Small intestine (tissue), 7 donors: ENCODE measurements at regions not wholly inside any gene's neighbourhood (a gene's known extent, or its start where the extent isn't known, plus 50 kb on each side); places are given as distances from the start of the nearest gene placed in this dataset.
"Not testable (repeated sequence)": the region's sequence is repeated elsewhere in the genome, so short reads cannot be mapped to it uniquely, and the experiment has no call there.

Source experiments
- DNase-seq, 2 donors: peaks; one replicate each; pipeline versions ENCODE4 v3.0.0 to v3.0.0-alpha.2; 2013
- FAIRE-seq: peaks from 2 replicates; lab custom pipeline; 2012; peaks lifted over from hg19 to GRCh38; lab: Jason Lieb, UNC
- H3K27ac ChIP-seq, 3 donors: one replicate each; pipeline ENCODE4 v1.5.1; 2013; ENCODE audit warnings: low read length in 2 of 3, mild to moderate bottlenecking in 2 of 3, control low read depth in 1 of 3, inconsistent platforms in 1 of 3, low read depth in 1 of 3, moderate library complexity in 1 of 3
- H3K27me3 ChIP-seq, 3 donors: one replicate each; pipeline ENCODE4 v1.6.1; 2013; ENCODE audit warnings: low read length in 3 of 3, inconsistent platforms in 1 of 3; ENCODE audit not compliant: control insufficient read depth in 3 of 3, insufficient read depth in 3 of 3
- H3K36me3 ChIP-seq, 3 donors: one replicate each; pipeline ENCODE4 v1.6.1; 2013; ENCODE audit warnings: low read length in 3 of 3, inconsistent platforms in 1 of 3, low read depth in 1 of 3, mild to moderate bottlenecking in 1 of 3, moderate library complexity in 1 of 3; ENCODE audit not compliant: control insufficient read depth in 3 of 3, insufficient read depth in 2 of 3
- H3K4me1 ChIP-seq, 3 donors: one replicate each; pipeline ENCODE4 v1.6.1; 2013; ENCODE audit warnings: low read length in 2 of 3, inconsistent platforms in 1 of 3, low read depth in 1 of 3, mild to moderate bottlenecking in 1 of 3, moderate library complexity in 1 of 3; ENCODE audit not compliant: control insufficient read depth in 3 of 3, insufficient read depth in 2 of 3
- H3K4me3 ChIP-seq, 3 donors: one replicate each; pipeline ENCODE4 v1.5.1; 2013; ENCODE audit warnings: low read length in 3 of 3, control low read depth in 1 of 3, inconsistent platforms in 1 of 3, low read depth in 1 of 3, mild to moderate bottlenecking in 1 of 3, moderate library complexity in 1 of 3
- H3K9me3 ChIP-seq, 2 donors: one replicate each; pipeline ENCODE4 v1.6.1; 2013; ENCODE audit warnings: low read depth in 1 of 2, low read length in 1 of 2; ENCODE audit not compliant: control insufficient read depth in 2 of 2, insufficient read depth in 1 of 2
- WGBS, 3 donors: extraction: QIAGEN DNeasy Blood & Tissue Kit; methylation state at CpG; one replicate each; pipeline ENCODE4 v1.1.7; 2013; 5-methylcytosine and 5-hydroxymethylcytosine counted together
- donor health status: healthy with polysubstance abuse.
- donor health status: control.
- donor health status: control.
- donor health status: Bipolar disorder and iron deficiency.
- donor health status: healthy.

DNA sequence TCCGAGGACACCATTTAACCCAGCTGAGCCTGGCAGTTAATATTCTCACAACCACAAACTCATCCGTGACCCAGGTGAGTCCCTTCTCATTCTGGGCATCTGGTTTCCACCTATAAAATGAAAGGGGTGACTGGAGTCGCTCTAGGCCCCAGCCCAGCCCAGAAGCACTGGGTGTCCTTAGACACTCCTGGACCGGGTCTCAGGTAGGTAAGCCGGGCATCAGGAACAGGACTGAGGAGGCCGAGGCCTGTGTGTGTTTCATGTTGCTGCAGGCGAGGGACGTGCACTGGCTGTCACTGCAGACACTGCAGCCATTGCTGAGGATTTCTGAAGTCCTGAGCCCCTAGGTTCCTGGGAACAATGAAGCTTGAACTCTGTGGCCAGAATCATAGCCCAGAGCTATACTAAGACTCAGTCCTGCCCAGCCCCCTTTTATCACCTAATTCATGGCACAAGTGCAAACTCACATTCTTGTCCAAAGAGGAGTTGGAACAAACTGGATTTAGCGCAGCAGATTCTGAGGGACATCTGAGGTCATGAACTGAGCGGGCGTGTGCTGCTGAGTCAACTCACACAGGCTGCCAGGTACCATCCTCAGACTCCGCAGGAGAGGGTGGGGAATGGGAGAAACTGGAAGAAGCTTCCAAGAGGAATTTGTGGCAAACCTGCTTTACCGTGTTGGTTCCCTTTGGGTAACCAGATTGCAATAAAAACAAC lies 184.9 kb downstream of the FAM43A start:
- peaks cover 0 to 6% of the 10 kb centered on the region in 2 donors for H3K9me3 ChIP-seq
- no peaks in the 10 kb centered on the region for H3K36me3 ChIP-seq
- 60 to 76% (median 63%) methylated on average over 13 of the region's 13 CpGs for WGBS, 3 donors
- DNase-seq (peak; percentile 54 to 57), FAIRE-seq (no peak)
- no peaks in the 10 kb centered on the region for H3K27me3 ChIP-seq
- H3K4me3 ChIP-seq, result no peak overlapping the region
- peaks cover 0 to 28% (median 4%) of the 10 kb centered on the region in 3 donors for H3K4me1 ChIP-seq
- H3K27ac ChIP-seq, result peak overlapping the region in 1 of 3 donors; percentile 22

DNA sequence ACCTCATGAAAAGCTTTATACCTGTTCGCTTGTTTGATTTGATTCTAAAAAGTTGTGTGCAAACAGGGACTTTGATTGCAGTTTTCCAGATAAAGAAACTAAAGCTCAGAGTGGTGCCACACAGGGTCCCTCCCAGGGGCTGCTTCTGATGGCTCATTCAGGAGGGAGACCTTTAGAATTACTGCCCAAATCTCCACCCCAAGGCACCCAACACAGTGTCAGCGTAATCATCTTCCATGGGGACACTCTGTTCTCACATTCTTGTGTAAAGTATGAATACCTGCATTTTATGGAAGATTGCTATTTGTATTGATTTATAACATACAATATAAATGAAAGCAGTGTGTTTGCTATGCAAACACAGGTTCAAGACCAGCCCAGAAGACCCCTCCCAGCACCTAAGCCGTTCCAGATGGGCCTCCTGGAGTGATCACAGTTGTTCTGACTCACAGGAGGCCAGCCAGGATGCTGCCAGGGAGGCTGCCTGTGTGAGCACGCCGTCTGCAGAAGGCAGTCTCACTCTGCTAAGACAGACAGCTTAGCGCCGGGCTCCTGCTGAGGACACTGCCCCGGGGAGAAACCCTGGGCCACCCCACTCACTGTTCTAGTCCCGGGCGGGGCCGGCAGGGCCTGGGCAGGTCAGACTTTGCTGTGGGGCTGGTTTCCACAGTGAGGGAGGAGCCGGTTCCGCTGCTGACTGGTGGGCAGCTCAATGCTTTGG lies 185.6 kb downstream of the FAM43A start:
- WGBS, 3 donors, result 11 to 35% (median 19%) methylated on average over 13 of the region's 13 CpGs
- Histone ChIP-seq H3K36me3 (no peaks in the 10 kb centered on the region), H3K9me3 (peaks cover 0 to 6% of the 10 kb centered on the region in 2 donors), H3K4me3 (no peak overlapping the region), H3K27ac (peak overlapping the region in 2 of 3 donors; percentile 9 to 77), H3K27me3 (no peaks in the 10 kb centered on the region), H3K4me1 (peaks cover 0 to 28% (median 4%) of the 10 kb centered on the region in 3 donors)
- DNase-seq (peak; percentile 73 to 81), FAIRE-seq (no peak)

DNA sequence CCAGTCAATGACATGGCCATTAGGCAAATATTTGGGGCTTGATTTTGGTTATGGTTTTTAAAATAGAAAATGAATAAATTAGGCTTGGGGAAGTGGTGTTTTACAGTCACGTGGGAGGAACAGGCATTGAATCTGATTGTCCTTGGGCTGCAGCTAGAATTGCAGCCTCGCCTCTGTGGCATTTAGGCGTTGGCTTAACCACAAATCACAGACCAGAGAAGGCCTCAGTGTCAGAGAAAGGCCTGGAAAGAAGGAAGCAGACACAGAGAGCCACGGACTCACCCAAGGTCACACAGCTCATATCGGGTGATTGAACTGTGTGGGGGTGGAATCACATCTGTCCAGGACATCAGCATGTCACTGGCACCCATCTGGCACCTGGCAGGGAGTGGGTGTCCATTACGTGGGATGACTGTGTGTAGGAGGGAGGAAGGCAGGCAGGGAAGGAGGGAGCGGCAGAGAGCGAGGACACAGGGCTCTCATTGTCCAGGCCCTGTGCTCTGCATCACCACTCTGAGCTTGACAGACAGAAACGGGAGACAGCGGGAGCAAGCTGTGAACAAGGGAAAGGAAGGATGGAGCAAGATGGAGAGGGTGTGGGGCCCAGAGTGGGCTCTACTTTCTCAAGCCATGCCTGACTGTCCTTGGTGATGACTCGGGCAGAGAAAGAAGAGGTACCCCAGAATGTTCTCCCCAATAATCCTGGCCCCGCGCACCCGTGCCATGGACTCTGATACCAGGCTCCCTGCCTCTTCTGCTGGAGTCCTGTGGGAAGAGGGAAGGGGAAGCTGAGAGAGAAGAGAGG lies 186.4 kb downstream of the FAM43A start:
- H3K9me3 ChIP-seq, result peaks cover 0 to 6% of the 10 kb centered on the region in 2 donors
- peaks cover 0 to 26% (median 2%) of the 10 kb centered on the region in 3 donors for H3K4me1 ChIP-seq
- DNase-seq (peak in 1 of 2 donors; percentile 68), FAIRE-seq (no peak)
- H3K27me3 ChIP-seq, result no peaks in the 10 kb centered on the region
- H3K27ac ChIP-seq, result peak overlapping the region in 2 of 3 donors; percentile 9 to 77
- 27 to 61% (median 52%) methylated on average over 14 of the region's 14 CpGs for WGBS, 3 donors
- no peak overlapping the region for H3K4me3 ChIP-seq
- H3K36me3 ChIP-seq, result no peaks in the 10 kb centered on the region

DNA sequence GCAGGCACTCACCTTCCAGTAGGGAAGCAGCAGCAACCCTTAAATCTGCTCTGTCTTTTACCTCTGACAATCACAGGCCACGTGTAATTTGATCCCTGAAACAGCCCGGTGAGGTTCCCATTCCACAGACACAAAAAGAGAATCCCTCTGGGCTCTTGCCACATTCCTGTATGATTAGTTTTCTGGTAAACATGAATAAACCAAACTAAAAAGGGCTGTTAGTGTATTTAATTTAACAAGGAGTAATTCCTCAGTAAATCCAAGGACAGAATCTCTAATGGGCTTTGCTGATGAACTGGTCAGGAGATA lies 186.9 kb downstream of the FAM43A start:
- no peak for DNase-seq
- peaks cover 0 to 20% (median 2%) of the 10 kb centered on the region in 3 donors for H3K4me1 ChIP-seq
- no peak for FAIRE-seq
- no peaks in the 10 kb centered on the region for H3K36me3 ChIP-seq
- 35 to 38% (median 36%) methylated on average over 2 of the region's 2 CpGs for WGBS, 3 donors
- no peak overlapping the region for H3K4me3 ChIP-seq
- peak overlapping the region in 1 of 3 donors; percentile 77 for H3K27ac ChIP-seq
- no peaks in the 10 kb centered on the region for H3K27me3 ChIP-seq
- H3K9me3 ChIP-seq, result peaks cover 0 to 6% of the 10 kb centered on the region in 2 donors

DNA sequence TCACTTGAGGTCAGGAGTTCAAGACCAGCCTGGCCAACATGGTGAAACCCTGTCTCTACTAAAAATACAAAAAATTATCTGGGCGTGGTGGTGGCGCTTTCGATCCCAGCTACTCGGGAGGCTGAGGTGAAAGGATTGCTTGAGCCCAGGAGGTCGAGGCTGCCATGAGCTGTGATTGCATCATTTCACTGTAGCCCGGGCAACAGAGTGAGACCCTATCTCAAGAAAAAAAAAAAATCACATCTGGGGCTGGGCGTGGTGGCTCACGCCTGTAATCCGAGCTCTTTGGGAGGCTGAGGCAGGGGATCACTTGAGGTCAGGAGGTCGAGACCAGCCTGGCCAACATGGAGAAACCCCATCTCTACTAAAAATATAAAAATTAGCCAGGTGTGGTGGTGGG lies 187.8 kb downstream of the FAM43A start:
- not testable (repeated sequence) for H3K36me3 ChIP-seq, H3K27me3 ChIP-seq, H3K9me3 ChIP-seq, H3K4me3 ChIP-seq, FAIRE-seq, H3K27ac ChIP-seq, DNase-seq
- WGBS, 3 donors, result 80 to 89% (median 83%) methylated on average over 10 of the region's 10 CpGs
- H3K4me1 ChIP-seq, result peaks cover 0 to 16% (median 2%) of the 10 kb centered on the region in 3 donors

DNA sequence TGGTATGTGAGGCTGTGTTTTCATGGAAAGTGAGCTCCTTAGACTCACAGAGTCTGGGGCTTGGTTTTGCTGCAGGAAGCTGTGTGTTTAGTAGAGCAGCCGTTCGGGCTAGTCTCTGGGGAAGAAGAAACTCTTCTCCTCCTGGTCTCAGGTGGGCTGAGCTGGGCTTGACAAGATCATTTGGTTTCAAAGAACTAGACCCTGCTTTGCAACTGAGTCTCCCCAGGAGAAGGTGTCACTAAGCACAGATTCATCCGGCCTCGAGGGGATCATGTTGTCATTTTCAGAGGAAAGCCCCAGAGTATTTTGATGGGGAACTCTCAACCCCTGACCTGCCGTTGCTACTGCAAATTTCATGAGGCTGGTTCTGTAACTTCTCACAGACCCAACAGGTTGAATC lies 188.5 kb downstream of the FAM43A start:
- H3K9me3 ChIP-seq, result peaks cover 0 to 6% of the 10 kb centered on the region in 2 donors
- 78 to 95% (median 88%) methylated on average over 5 of the region's 5 CpGs for WGBS, 3 donors
- H3K27ac ChIP-seq, result no peak overlapping the region
- no peak overlapping the region for H3K4me3 ChIP-seq
- DNase-seq (no peak), FAIRE-seq (no peak)
- H3K36me3 ChIP-seq, result no peaks in the 10 kb centered on the region
- no peaks in the 10 kb centered on the region for H3K27me3 ChIP-seq
- peaks cover 0 to 17% (median 2%) of the 10 kb centered on the region in 3 donors for H3K4me1 ChIP-seq

DNA sequence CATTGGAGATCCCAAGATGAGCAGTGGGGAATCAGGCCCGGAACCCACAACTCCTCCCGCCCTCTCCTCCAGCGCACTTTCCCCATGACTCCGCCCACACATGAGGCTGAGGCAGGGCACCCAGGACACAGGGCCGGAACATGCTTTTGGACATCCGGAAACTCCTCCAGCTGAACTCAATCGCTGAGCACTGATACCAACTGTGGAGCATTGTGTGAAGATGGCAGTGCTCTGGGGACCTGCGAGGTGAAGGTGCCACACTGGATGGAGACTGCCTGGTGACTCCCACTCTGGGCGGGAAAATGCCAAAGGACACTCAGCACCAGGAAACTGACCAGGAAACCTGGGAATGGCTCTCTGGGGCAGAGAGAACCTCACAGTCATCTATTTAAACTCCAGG lies 189.1 kb downstream of the FAM43A start:
- H3K4me3 ChIP-seq, result no peak overlapping the region
- peaks cover 0 to 3% of the 10 kb centered on the region in 2 donors for H3K9me3 ChIP-seq
- H3K27me3 ChIP-seq, result no peaks in the 10 kb centered on the region
- peaks cover 0 to 18% (median 2%) of the 10 kb centered on the region in 3 donors for H3K4me1 ChIP-seq
- WGBS, 3 donors, result 84 to 96% (median 94%) methylated on average over 9 of the region's 9 CpGs
- no peak for DNase-seq
- FAIRE-seq, result no peak
- H3K27ac ChIP-seq, result no peak overlapping the region
- no peaks in the 10 kb centered on the region for H3K36me3 ChIP-seq
